ENCODE measurements at regions not wholly inside any gene's neighbourhood (a gene's known extent, or its start where the extent isn't known, plus 50 kb on each side); places are given as distances from the start of the nearest gene placed in this dataset.

GRCh38 chr20:52446421-52447224 is 255.0 kb upstream of the ZFP64 start:
- DNase-seq, result no peak
- Mint-ChIP-seq H3K9me3 (ENCODE audit: unreplicated experiment) (no peaks in the 10 kb centered on the region), H3K4me3 (ENCODE audit: unreplicated experiment) (no peak overlapping the region), H3K27me3 (ENCODE audit: insufficient read depth, unreplicated experiment) (peaks cover 10% of the 10 kb centered on the region), H3K27ac (ENCODE audit: unreplicated experiment) (no peak overlapping the region), H3K36me3 (ENCODE audit: insufficient read depth, unreplicated experiment) (no peaks in the 10 kb centered on the region), H3K4me1 (ENCODE audit: low read depth, unreplicated experiment) (no peaks in the 10 kb centered on the region)
- Histone ChIP-seq H3K9me3 (no peaks in the 10 kb centered on the region), H3K36me3 (ENCODE audit: control insufficient read depth, insufficient read depth, low read length) (no peaks in the 10 kb centered on the region), H3K27me3 (replicated peaks; ENCODE audit: control insufficient read depth, insufficient read depth, low read length) (no peaks in the 10 kb centered on the region; the same call in 1 of the 2 replicates), H3K4me3 (ENCODE audit: low read depth, low read length) (no peak overlapping the region), H3K4me1 (no peaks in the 10 kb centered on the region)
- POLR2A ChIA-PET, result no interaction called here
- intact Hi-C loops (cut with micrococcal nuclease; ENCODE audit: unreplicated experiment), result no loop called here
- no TSS peak for BruUV-seq (replicated peaks)
- CTCF ChIA-PET, result no interaction called here
- no peak for TF ChIP-seq CTCF (IDR thresholded peaks at IDR 0.05; ENCODE audit: insufficient read depth in 1 of 2, low read depth in 1 of 2, low read length in 1 of 2, severe bottlenecking in 1 of 2, unreplicated experiment in 1 of 2)

- POLR2A ChIA-PET, result no interaction called here
- Histone ChIP-seq H3K27me3 (replicated peaks; ENCODE audit: control insufficient read depth, insufficient read depth, low read length) (no peaks in the 10 kb centered on the region; the same call in none of the 2 replicates), H3K36me3 (ENCODE audit: control insufficient read depth, insufficient read depth, low read length) (no peaks in the 10 kb centered on the region), H3K9me3 (no peaks in the 10 kb centered on the region), H3K4me1 (no peaks in the 10 kb centered on the region), H3K4me3 (ENCODE audit: low read depth, low read length) (no peak overlapping the region)
- CTCF ChIA-PET, result no interaction called here
- intact Hi-C loops (cut with micrococcal nuclease; ENCODE audit: unreplicated experiment), result no loop called here
- no peak for TF ChIP-seq CTCF (IDR thresholded peaks at IDR 0.05; ENCODE audit: insufficient read depth in 1 of 2, low read depth in 1 of 2, low read length in 1 of 2, severe bottlenecking in 1 of 2, unreplicated experiment in 1 of 2)
- no peaks in the 10 kb centered on the region for H3K36me3 Mint-ChIP-seq (ENCODE audit: insufficient read depth, unreplicated experiment)
- H3K9me3 Mint-ChIP-seq (ENCODE audit: unreplicated experiment), result no peaks in the 10 kb centered on the region
- no TSS peak for BruUV-seq (replicated peaks)
- DNase-seq, result no peak
- H3K27me3 Mint-ChIP-seq (ENCODE audit: insufficient read depth, unreplicated experiment), result peaks cover 20% of the 10 kb centered on the region
- H3K4me1 Mint-ChIP-seq (ENCODE audit: low read depth, unreplicated experiment), result no peaks in the 10 kb centered on the region
- H3K27ac Mint-ChIP-seq (ENCODE audit: unreplicated experiment), result no peak overlapping the region
- no peak overlapping the region for H3K4me3 Mint-ChIP-seq (ENCODE audit: unreplicated experiment)
These were observed 252.9 kb upstream of the ZFP64 start for GRCh38 chr20:52444455-52444854.

GRCh38 chr20:52443874-52444273 is 252.3 kb upstream of the ZFP64 start:
- CTCF ChIA-PET, result no interaction called here
- no peaks in the 10 kb centered on the region for H3K9me3 Mint-ChIP-seq (ENCODE audit: unreplicated experiment)
- H3K4me1 ChIP-seq, result no peaks in the 10 kb centered on the region
- H3K27me3 ChIP-seq (replicated peaks; ENCODE audit: control insufficient read depth, insufficient read depth, low read length), result no peaks in the 10 kb centered on the region; the same call in none of the 2 replicates
- H3K9me3 ChIP-seq, result no peaks in the 10 kb centered on the region
- no peak overlapping the region for H3K4me3 ChIP-seq (ENCODE audit: low read depth, low read length)
- peaks cover 20% of the 10 kb centered on the region for H3K27me3 Mint-ChIP-seq (ENCODE audit: insufficient read depth, unreplicated experiment)
- TF ChIP-seq CTCF (IDR thresholded peaks at IDR 0.05; ENCODE audit: insufficient read depth in 1 of 2, low read depth in 1 of 2, low read length in 1 of 2, severe bottlenecking in 1 of 2, unreplicated experiment in 1 of 2), result no peak
- no TSS peak for BruUV-seq (replicated peaks)
- POLR2A ChIA-PET, result no interaction called here
- no peak overlapping the region for H3K27ac Mint-ChIP-seq (ENCODE audit: unreplicated experiment)
- H3K36me3 Mint-ChIP-seq (ENCODE audit: insufficient read depth, unreplicated experiment), result no peaks in the 10 kb centered on the region
- no peaks in the 10 kb centered on the region for H3K36me3 ChIP-seq (ENCODE audit: control insufficient read depth, insufficient read depth, low read length)
- intact Hi-C loops (cut with micrococcal nuclease; ENCODE audit: unreplicated experiment), result no loop called here
- H3K4me1 Mint-ChIP-seq (ENCODE audit: low read depth, unreplicated experiment), result no peaks in the 10 kb centered on the region
- H3K4me3 Mint-ChIP-seq (ENCODE audit: unreplicated experiment), result no peak overlapping the region
- DNase-seq, result no peak
